ENCODE measurements at regions not wholly inside any gene's neighbourhood (a gene's known extent, or its start where the extent isn't known, plus 50 kb on each side); places are given as distances from the start of the nearest gene placed in this dataset.
"Not testable (repeated sequence)": the region's sequence is repeated elsewhere in the genome, so short reads cannot be mapped to it uniquely, and the experiment has no call there.

DNA sequence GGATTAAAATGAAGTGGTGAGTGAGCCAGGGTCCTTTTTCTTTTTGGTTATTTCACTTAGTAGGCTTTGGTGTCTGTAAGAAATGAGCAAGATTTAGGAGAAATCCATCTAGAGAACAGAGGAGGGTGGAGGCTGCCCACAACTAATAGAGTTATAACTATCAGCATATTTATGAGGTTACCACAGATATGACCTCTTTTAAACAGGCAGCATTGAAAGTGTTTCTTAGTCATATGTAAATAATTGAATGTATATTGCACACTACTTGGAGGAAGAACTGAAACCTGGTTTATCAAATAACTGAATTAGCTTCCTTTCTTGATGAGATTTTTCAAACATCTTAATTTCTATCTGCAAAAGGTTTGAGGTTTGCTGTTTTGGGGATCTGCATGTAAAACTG lies 483.1 kb upstream of the PIK3R1 start:
- no peak for DNase-seq

DNA sequence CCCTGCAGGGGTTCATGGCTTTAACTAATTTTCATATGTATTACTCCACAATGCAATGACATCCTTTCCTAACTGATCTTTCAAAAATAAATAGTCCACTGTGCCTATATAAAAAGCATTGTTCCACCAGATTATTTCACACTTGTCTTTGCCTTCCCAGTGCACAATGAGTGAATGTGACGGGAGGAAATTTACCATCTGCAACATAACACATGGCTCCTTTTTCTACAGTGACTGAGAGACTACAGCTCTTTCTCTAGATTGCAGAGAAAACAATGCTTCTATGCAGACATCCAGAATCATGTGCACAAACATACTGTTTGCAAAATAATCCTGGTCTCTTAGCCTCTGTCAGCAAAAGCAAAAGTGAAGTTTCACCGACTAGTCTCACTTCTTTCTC lies 483.7 kb upstream of the PIK3R1 start:
- no peak for DNase-seq

GRCh38 chr5:67730917-67731474 lies 484.6 kb upstream of the PIK3R1 start:
- no peak for DNase-seq

- DNase-seq = no peak
These were observed 487.1 kb upstream of the PIK3R1 start for GRCh38 chr5:67728326-67728890.

GRCh38 chr5:67725604-67726003 lies 490.0 kb upstream of the PIK3R1 start:
- no peak for DNase-seq

DNA sequence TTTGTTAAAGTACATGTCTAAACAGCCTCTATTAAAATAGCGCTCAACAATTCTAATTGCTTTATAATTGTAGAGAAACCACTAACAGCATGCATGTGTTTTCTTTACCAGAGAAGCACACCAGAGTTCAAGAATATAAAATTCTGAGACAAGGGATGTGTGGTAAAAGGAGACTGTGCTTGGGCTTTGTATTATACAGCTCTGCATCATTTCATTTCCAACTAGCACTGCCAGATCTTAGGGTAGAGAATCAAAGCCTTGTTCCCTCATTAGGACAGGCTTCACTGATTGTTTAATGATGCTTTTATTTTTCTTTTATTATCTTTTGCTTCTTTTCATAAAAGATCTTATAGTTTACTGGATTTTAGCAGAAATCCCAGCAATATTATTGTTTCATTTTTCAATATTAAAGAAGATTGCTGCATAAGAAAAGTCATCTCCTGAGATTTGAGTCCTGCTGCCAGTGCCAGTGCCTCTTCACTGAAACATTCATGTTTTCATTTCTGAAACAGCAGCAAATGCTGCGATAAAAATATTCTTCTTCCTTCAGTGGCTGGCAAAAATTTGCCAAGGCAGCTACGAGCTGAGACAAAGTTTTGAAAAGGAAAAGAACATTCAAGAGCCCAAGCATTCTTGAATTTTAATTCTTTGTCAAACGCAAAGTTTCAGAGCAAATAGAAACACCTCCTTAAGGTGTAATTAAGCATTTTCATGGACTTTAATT lies 491.0 kb upstream of the PIK3R1 start:
- DNase-seq = no peak

DNA sequence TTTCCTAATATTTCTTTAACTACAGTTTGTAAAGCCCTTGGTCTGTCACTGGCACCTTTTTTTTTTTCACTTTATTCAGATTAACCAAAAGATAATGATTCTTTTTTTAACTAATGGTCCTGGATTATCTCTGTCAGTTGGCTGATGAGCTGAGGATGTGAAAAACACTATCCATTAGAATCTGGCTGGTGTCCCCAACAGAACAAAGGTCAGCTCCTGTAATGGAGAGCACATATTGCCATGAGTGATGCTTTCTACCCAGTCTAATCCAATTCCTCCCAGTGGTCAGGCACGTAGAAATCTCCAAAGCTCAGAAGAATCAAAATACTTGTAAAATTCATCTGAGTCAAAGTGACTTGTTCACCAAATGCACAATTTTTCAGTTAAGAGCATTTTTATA lies 491.7 kb upstream of the PIK3R1 start:
- no peak for DNase-seq

GRCh38 chr5:67722582-67722981 lies 493.0 kb upstream of the PIK3R1 start:
- DNase-seq = not testable (repeated sequence)

- no peak for DNase-seq
These were observed 495.3 kb upstream of the PIK3R1 start for GRCh38 chr5:67720162-67720772.

GRCh38 chr5:67702008-67702407 lies 505.4 kb upstream of the CD180 start:
- no peak for DNase-seq

GRCh38 chr5:67699560-67699959 lies 503.0 kb upstream of the CD180 start:
- DNase-seq = no peak

DNA sequence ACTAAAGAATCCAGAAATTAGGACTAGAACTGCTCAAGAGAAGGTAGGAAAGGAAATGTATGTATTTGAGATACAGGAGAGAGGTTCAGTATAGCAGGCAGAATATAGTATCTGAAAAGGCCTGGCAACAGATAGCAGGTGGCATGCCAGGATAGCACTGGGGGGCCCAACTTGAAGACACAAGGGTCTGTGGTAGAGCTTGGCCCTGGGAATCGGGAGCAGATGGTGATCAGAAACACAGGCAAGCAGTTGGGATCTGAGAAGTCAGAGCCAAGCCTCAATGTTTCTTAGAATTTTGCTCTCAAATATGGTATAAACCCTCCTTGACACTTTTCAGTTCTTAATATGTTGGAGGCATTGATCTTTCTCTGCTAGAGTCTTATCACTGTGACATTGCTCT lies 499.8 kb upstream of the CD180 start:
- DNase-seq = no peak

DNA sequence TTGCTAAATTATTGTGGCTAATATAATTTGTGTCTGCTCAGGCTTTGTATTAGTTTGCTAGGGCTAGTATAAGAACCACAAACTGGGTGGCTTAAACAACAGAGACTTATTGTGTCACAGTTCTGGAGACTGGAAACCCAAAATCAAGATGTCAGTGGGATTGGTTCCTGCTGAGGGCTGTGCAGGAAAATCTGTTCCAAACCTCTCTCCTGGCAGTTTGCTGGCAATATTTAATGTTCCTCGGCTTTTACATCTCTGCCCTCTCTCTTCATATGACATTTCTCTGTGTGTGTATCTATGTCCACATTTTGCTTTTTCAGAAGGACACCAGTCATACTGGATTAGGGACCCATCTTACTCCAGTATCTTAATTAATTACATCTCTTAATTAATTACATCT lies 498.8 kb upstream of the CD180 start:
- DNase-seq = no peak

- DNase-seq = no peak
These were observed 498.2 kb upstream of the CD180 start for GRCh38 chr5:67694810-67695191.

DNA sequence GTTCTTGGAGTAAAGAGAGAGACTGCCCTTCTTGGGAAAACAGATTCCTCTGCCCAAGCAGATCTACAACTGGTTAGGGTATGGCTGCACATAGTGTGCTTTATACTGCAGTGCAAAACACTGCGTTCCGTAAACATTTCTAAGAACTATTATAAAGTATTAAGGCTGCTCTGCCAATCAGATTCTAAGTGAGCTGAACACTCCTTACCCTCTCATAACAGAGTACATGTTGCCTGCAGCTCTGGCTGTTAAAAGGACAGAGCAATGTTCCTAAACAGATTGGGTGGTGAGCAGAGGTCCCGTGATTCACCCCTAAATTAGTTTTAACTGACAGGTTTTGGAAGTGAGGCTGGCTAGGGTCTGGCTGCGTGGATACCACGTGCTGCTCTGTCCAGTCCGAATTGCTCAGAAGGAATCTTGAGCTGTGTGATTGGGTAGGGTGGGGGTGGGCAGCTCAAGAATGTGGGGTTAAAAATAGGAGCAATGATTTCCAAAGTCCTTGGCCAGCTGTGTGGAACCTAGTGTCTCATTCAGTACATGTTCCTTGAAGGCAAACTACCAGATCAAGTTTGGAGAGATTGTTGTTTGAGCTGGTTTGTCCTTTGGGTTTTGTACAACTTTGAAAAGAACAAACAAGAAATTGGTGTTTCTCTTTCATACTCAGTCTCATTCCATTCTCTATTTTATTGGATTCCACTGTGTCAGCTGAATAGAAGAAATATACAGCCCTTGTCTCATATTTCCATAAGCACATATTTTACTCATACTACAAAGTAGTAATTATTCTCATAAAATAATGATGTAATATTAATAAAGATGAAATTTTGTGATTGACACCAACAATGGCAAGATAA lies 497.6 kb upstream of the CD180 start:
- DNase-seq = no peak

DNA sequence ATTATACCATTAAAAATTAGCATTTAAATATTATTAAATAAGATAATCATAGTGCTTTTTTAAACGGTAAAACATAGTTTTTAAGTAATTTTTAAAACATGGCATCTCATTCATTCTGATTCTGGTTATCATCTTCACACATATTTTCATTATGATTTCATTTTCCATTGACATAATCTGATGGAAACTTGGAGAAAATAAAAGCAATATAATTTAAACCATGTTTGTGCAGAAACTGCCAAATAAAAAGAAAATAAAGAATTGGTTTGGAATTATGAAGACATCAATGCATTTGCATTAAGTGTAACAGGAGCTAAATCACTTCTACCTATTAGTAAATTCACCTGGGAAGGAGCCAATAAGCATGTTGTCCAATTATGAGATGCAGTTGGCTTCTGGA lies 490.1 kb upstream of the CD180 start:
- DNase-seq = no peak

- DNase-seq = no peak
These were observed 485.1 kb upstream of the CD180 start for GRCh38 chr5:67681703-67682102.

DNA sequence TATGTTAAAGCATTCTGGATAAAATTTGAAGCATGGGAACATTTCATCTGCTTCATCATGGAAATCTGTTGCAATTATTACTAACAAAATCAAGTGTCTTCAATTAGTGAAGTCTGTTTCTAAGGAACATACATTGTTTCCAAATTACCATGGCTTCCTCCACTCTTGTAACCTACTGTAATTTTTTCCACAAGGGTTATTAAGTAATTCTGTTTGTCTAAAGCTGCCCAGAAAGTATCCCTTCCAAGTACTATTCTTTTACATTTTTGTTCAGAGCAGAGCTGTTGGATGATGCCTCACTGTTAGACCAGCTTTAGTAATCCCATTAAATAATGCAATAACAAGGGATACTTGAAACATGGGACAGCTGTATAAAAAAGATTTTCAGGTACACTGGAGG lies 483.5 kb upstream of the CD180 start:
- DNase-seq = no peak

GRCh38 chr5:67679184-67679841 lies 482.7 kb upstream of the CD180 start:
- DNase-seq = no peak

DNA sequence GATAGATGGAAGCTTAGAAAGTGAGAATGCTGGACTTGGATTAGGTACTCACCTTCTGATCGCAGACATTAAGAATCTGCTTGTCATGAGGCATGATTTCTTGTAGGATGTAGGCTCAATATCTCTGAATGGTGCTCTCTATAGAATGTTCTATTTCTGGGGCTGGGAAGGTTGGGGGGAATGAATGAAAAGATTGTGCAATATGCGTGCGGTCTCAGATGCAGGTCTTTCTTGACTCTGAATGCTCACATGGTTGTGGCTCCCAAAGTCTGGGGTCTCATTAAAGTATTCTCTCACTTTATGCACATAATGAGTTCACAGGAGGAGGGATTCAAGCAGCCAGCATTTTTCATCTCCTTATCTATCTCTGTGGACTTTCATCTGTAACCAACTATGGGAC lies 482.0 kb upstream of the CD180 start:
- no peak for DNase-seq

DNA sequence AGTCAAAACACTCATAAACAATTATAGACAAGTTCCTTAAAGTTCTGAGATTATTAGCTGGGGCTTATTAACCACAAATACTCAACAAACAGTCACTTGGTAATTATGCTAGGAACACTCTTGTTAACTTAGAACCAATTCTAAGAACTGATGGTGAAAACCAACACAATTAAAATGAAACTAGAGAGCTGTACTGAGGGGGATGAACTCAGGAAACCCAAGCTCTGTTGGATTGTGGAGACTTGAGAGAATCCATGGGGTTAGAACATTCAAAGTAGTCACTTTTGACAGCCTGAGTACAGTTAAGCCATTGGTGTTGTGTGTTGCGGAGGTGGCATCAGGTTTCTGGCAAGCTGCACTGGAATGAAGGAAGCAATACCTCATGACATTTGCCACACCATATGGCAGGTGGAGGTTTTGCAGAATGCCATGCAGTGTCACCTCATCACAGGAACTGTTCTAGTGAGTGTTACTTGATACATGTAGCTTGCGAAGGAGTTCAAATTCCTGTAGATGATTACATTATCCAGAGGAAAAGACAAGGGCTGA lies 480.9 kb upstream of the CD180 start:
- DNase-seq = peak; percentile 51

GRCh38 chr5:67676863-67677262 lies 480.3 kb upstream of the CD180 start:
- DNase-seq = no peak
